ENCODE measurements at regions not wholly inside any gene's neighbourhood (a gene's known extent, or its start where the extent isn't known, plus 50 kb on each side); places are given as distances from the start of the nearest gene placed in this dataset.
A peak's percentile ranks its signal among the peaks of the same experiment; 100 is the strongest.

- H3K4me3 ChIP-seq (ENCODE audit: low read depth in 2 of 2, low read length in 2 of 2) = no peak overlapping the region
- no peak overlapping the region for H3K27ac ChIP-seq (ENCODE audit: low read length)
- no TSS peak for BruUV-seq (replicated peaks)
- no peak for TF ChIP-seq TCF7L2 (IDR thresholded peaks at IDR 0.05; ENCODE audit: low read depth, low read length)
- no peak for TF ChIP-seq SIN3A (IDR thresholded peaks at IDR 0.05; ENCODE audit: borderline replicate concordance, insufficient read depth, low read depth, low read length)
- TF ChIP-seq CTCF (IDR thresholded peaks at IDR 0.05) = no peak
- intact Hi-C loops (cut with micrococcal nuclease; ENCODE audit: unreplicated experiment) (no loop called here), in situ Hi-C loops (cut with HindIII; ENCODE audit: low pct_unique_long_range_greater_than_20kb, low sequenced_read_pairs) (no loop called here)
- ATAC-seq = no peak
- no peak for DNase-seq (ENCODE audit: low read depth, low spot score)
- H3K36me3 ChIP-seq (ENCODE audit: control insufficient read depth, insufficient read depth, low read length) = no peaks in the 10 kb centered on the region
- ChIA-PET POLR2A (no interaction called here), CTCF (no interaction called here)
- no peaks in the 10 kb centered on the region for H3K9me3 ChIP-seq (ENCODE audit: control insufficient read depth, insufficient read depth, low read depth, low read length)
- H3K4me1 ChIP-seq (ENCODE audit: control insufficient read depth, insufficient read depth, low read length) = no peaks in the 10 kb centered on the region
- H3K27me3 ChIP-seq (ENCODE audit: control insufficient read depth, insufficient read depth, low read length) = no peaks in the 10 kb centered on the region
Observed at GRCh38 chr5:68433526-68433922, 218.0 kb downstream of the PIK3R1 start.

GRCh38 chr5:68433923-68434879 is 218.6 kb downstream of the PIK3R1 start:
- Histone ChIP-seq H3K36me3 (ENCODE audit: control insufficient read depth, insufficient read depth, low read length) (no peaks in the 10 kb centered on the region), H3K9me3 (ENCODE audit: control insufficient read depth, insufficient read depth, low read depth, low read length) (no peaks in the 10 kb centered on the region), H3K27me3 (ENCODE audit: control insufficient read depth, insufficient read depth, low read length) (no peaks in the 10 kb centered on the region), H3K4me3 (ENCODE audit: low read depth in 2 of 2, low read length in 2 of 2) (peak overlapping the region in 1 of 2 experiments; percentile 21; a peak in 1 of 4 replicates), H3K27ac (ENCODE audit: low read length) (no peak overlapping the region), H3K4me1 (ENCODE audit: control insufficient read depth, insufficient read depth, low read length) (no peaks in the 10 kb centered on the region)
- POLR2A ChIA-PET = interaction anchor here (0.6 kb wide), 1 partner anchor 563 kb away, joined by 4 read pairs; no protein-coding TSS in a partner anchor
- CTCF ChIA-PET = no interaction called here
- intact Hi-C loops (cut with micrococcal nuclease; ENCODE audit: unreplicated experiment) (no loop called here), in situ Hi-C loops (cut with HindIII; ENCODE audit: low pct_unique_long_range_greater_than_20kb, low sequenced_read_pairs) (no loop called here)
- no peak for TF ChIP-seq POLR2AphosphoS5 (IDR thresholded peaks at IDR 0.05; ENCODE audit: low read depth, low read length)
- no peak for TF ChIP-seq CTCF (IDR thresholded peaks at IDR 0.05)
- no peak for TF ChIP-seq SIN3A (IDR thresholded peaks at IDR 0.05; ENCODE audit: borderline replicate concordance, insufficient read depth, low read depth, low read length)
- TF ChIP-seq REST (IDR thresholded peaks at IDR 0.05; ENCODE audit: insufficient read depth in 1 of 2, low read depth in 2 of 2, low read length in 1 of 2) = no peak
- TF ChIP-seq TCF7L2 (IDR thresholded peaks at IDR 0.05; ENCODE audit: low read depth, low read length) = no peak
- DNase-seq (ENCODE audit: low read depth, low spot score) = peak; percentile 22
- peak; percentile 90 for ATAC-seq
- BruUV-seq (replicated peaks) = no TSS peak
